MCF 10A (cell line): ENCODE measurements at regions not wholly inside any gene's neighbourhood (a gene's known extent, or its start where the extent isn't known, plus 50 kb on each side); places are given as distances from the start of the nearest gene placed in this dataset.
A peak's percentile ranks its signal among the peaks of the same experiment; 100 is the strongest.

Experiments
- BruUV-seq: library from RNA; stranded (reverse); fragments of 400-500 nt; replicated peaks from 2 replicates; lab custom pipeline; 2021; lab: Mats Ljungman, UMichigan
- CTCF ChIA-PET: fragments of 300-600 bp; sonication (Branson Sonifier 250); formaldehyde crosslinking; extraction: SDS; loops from one replicate; lab custom pipeline; 2021; ENCODE audit warnings: antibody characterized with exemption, inconsistent platforms; lab: Yijun Ruan, JAX
- POLR2A ChIA-PET: fragments of 300-600, 350-650 bp; sonication (Branson Sonifier 250); formaldehyde crosslinking; extraction: SDS; loops from one replicate; lab custom pipeline; 2020; ENCODE audit warnings: antibody characterized with exemption, inconsistent platforms; lab: Yijun Ruan, JAX
- DNase-seq: peaks from one replicate; pipeline ENCODE4 v3.0.0-alpha.2; 2018; ENCODE audit not compliant: unreplicated experiment
- H3K27ac Mint-ChIP-seq: one replicate; pipeline ENCODE4 v1.8.0; 2022; ENCODE audit warnings: mild to moderate bottlenecking, low read depth, mixed read lengths; ENCODE audit not compliant: unreplicated experiment
- H3K27me3 Mint-ChIP-seq: one replicate; pipeline ENCODE4 v1.8.0; 2022; ENCODE audit warnings: mixed read lengths; ENCODE audit not compliant: insufficient read depth, unreplicated experiment
- H3K36me3 Mint-ChIP-seq: one replicate; pipeline ENCODE4 v1.8.0; 2022; ENCODE audit warnings: mild to moderate bottlenecking, moderate library complexity, mixed read lengths; ENCODE audit not compliant: insufficient read depth, unreplicated experiment
- H3K4me1 Mint-ChIP-seq: one replicate; pipeline ENCODE4 v1.8.0; 2022; ENCODE audit warnings: mixed read lengths; ENCODE audit not compliant: insufficient read depth, unreplicated experiment
- H3K4me3 Mint-ChIP-seq: one replicate; pipeline ENCODE4 v1.8.0; 2022; ENCODE audit warnings: mild to moderate bottlenecking, moderate library complexity, mixed read lengths; ENCODE audit not compliant: unreplicated experiment
- H3K9me3 Mint-ChIP-seq: one replicate; pipeline ENCODE4 v1.8.0; 2022; ENCODE audit warnings: mixed read lengths; ENCODE audit not compliant: unreplicated experiment
- CTCF ChIP-seq: fragments of 200-600 bp; IDR thresholded peaks from one replicate; pipeline ENCODE4 v1.8.0; 2022; ENCODE audit warnings: antibody characterized with exemption, mild to moderate bottlenecking; ENCODE audit not compliant: unreplicated experiment
- intact Hi-C: fragments of 100-400 bp; cut with micrococcal nuclease; formaldehyde crosslinking; loops from 2 replicates; pipeline ENCODE4 v1.14.1; 2022

- no peak for TF ChIP-seq CTCF
- Mint-ChIP-seq H3K27ac (no peak overlapping the region), H3K4me3 (no peak overlapping the region), H3K27me3 (no peaks in the 10 kb centered on the region), H3K9me3 (no peaks in the 10 kb centered on the region), H3K4me1 (no peaks in the 10 kb centered on the region), H3K36me3 (no peaks in the 10 kb centered on the region)
- intact Hi-C loops, result no loop called here
- ChIA-PET CTCF (interaction anchor here (0.5 to 0.7 kb wide), 2 partner anchors 43 to 123 kb away, joined by 3 to 4 read pairs; no protein-coding TSS in a partner anchor), POLR2A (interaction anchor here (0.7 kb wide), 1 partner anchor 97 kb away, joined by 3 read pairs; no protein-coding TSS in a partner anchor)
- no peak for DNase-seq
- BruUV-seq, result no TSS peak
Measured at GRCh38 chr14:40855343-40855742, 751.3 kb upstream of the LRFN5 start.

- intact Hi-C loops, result no loop called here
- Mint-ChIP-seq H3K36me3 (no peaks in the 10 kb centered on the region), H3K4me1 (no peaks in the 10 kb centered on the region), H3K9me3 (no peaks in the 10 kb centered on the region), H3K4me3 (no peak overlapping the region), H3K27me3 (no peaks in the 10 kb centered on the region), H3K27ac (no peak overlapping the region)
- TF ChIP-seq CTCF, result no peak
- ChIA-PET CTCF (no interaction called here), POLR2A (no interaction called here)
- DNase-seq, result no peak
- BruUV-seq, result no TSS peak
Measured at GRCh38 chr14:40850191-40850590, 756.5 kb upstream of the LRFN5 start.

- no peaks in the 10 kb centered on the region for H3K4me1 Mint-ChIP-seq
- H3K4me3 Mint-ChIP-seq, result no peak overlapping the region
- DNase-seq, result peak; percentile 53
- POLR2A ChIA-PET, result no interaction called here
- no peak for TF ChIP-seq CTCF
- no peak overlapping the region for H3K27ac Mint-ChIP-seq
- no peaks in the 10 kb centered on the region for H3K27me3 Mint-ChIP-seq
- BruUV-seq, result no TSS peak
- CTCF ChIA-PET, result interaction anchor here (0.7 kb wide), 1 partner anchor 611 kb away, joined by 4 read pairs; no protein-coding TSS in a partner anchor
- no peaks in the 10 kb centered on the region for H3K9me3 Mint-ChIP-seq
- no peaks in the 10 kb centered on the region for H3K36me3 Mint-ChIP-seq
- intact Hi-C loops, result no loop called here
Measured at GRCh38 chr14:40847480-40847879, 759.2 kb upstream of the LRFN5 start.

GRCh38 chr14:40842816-40843215, 763.9 kb upstream of the LRFN5 start:
- POLR2A ChIA-PET, result no interaction called here
- no peaks in the 10 kb centered on the region for H3K36me3 Mint-ChIP-seq
- TF ChIP-seq CTCF, result no peak
- no peaks in the 10 kb centered on the region for H3K27me3 Mint-ChIP-seq
- H3K27ac Mint-ChIP-seq, result no peak overlapping the region
- CTCF ChIA-PET, result no interaction called here
- DNase-seq, result no peak
- no peak overlapping the region for H3K4me3 Mint-ChIP-seq
- intact Hi-C loops, result no loop called here
- H3K4me1 Mint-ChIP-seq, result no peaks in the 10 kb centered on the region
- BruUV-seq, result no TSS peak
- peaks cover 7% of the 10 kb centered on the region for H3K9me3 Mint-ChIP-seq
